ENCODE measurements at regions not wholly inside any gene's neighbourhood (a gene's known extent, or its start where the extent isn't known, plus 50 kb on each side); places are given as distances from the start of the nearest gene placed in this dataset.
"Not testable (repeated sequence)": the region's sequence is repeated elsewhere in the genome, so short reads cannot be mapped to it uniquely, and the experiment has no call there.

DNA sequence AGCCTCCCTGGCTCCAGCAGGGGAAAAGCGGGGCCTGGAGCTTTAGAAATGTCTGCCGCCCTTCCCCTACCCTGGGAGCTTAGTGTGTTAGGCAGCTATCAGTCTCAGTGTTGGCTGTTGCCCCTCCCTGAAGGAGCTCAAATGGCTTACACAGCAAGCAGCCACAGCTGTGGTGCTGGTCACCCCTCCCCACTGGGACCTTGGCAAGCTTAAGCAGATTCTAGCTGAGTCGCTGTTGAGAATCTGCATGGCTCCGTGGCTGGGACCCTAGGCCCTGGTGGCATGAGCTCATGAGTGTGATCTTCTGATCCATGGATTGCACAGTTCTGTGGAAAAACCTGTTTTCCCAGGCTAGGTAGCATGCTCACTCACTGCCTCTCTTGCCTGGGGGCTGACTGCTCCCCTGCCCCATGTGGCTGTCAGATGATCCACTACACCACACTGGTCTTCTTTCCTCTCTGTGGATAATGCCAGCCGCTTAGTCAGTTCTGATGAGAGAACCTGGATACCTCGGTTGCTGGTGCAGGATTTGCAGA lies 714.0 kb downstream of the MAFB start:
- TF ChIP-seq, protein P1, sequence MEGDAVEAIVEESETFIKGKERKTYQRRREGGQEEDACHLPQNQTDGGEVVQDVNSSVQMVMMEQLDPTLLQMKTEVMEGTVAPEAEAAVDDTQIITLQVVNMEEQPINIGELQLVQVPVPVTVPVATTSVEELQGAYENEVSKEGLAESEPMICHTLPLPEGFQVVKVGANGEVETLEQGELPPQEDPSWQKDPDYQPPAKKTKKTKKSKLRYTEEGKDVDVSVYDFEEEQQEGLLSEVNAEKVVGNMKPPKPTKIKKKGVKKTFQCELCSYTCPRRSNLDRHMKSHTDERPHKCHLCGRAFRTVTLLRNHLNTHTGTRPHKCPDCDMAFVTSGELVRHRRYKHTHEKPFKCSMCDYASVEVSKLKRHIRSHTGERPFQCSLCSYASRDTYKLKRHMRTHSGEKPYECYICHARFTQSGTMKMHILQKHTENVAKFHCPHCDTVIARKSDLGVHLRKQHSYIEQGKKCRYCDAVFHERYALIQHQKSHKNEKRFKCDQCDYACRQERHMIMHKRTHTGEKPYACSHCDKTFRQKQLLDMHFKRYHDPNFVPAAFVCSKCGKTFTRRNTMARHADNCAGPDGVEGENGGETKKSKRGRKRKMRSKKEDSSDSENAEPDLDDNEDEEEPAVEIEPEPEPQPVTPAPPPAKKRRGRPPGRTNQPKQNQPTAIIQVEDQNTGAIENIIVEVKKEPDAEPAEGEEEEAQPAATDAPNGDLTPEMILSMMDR (IDR thresholded peaks at IDR 0.05), result no peak
- Histone ChIP-seq H3K9me3 (peaks cover 6% of the 10 kb centered on the region), H3K4me3 (no peak overlapping the region), H3K36me3 (ENCODE audit: low read depth) (no peaks in the 10 kb centered on the region), H3K4me1 (ENCODE audit: low read depth) (no peaks in the 10 kb centered on the region)
- intact Hi-C loops (cut with DNase I, micrococcal nuclease), result no loop called here
- DNase-seq (no peak), ATAC-seq (no peak)

DNA sequence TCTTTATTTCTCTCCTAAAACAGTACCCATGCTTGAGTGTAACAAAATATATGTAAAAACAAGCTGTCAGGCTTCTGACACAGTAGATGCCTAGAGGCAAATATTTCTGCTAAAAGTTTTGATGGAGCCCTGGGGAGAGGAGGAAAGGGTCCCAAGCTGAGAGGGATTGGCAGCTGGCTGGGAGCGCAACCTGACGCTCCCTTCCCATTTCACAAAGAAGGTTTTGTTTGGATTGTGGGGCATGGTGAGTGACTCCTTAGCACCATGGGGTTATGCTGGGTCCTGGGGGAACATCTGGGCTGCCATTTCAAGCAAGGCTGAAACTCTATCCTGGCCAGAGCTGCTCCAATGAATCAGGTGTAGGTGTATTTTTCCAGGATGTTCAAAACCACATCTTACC lies 720.5 kb downstream of the MAFB start:
- Histone ChIP-seq H3K4me3 (no peak overlapping the region), H3K4me1 (ENCODE audit: low read depth) (no peaks in the 10 kb centered on the region), H3K9me3 (peaks cover 4% of the 10 kb centered on the region), H3K36me3 (ENCODE audit: low read depth) (no peaks in the 10 kb centered on the region)
- intact Hi-C loops (cut with DNase I, micrococcal nuclease), result no loop called here
- DNase-seq (no peak), ATAC-seq (no peak)
- TF ChIP-seq, protein P1 (IDR thresholded peaks at IDR 0.05), result no peak

DNA sequence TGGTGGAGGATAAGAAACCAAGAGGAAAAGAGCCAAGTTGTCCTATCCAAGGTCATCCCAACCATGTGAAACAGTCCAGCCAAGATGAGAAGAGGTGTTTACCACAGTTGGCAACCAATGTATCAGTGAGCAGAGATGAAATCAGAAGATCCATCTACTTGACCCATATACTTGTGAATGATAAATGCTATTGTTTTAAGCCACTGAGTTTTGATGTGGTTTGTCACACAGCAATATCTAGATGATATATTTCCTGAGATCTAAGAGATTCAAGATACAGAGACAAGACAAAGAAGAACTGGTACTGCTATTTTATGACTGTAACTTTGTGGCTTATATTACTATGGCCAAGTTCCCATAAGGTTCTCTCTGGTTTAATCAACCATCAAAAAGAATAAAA lies 721.2 kb downstream of the MAFB start:
- TF ChIP-seq, protein P1 (IDR thresholded peaks at IDR 0.05), result no peak
- H3K9me3 ChIP-seq, result peaks cover 4% of the 10 kb centered on the region
- intact Hi-C loops (cut with DNase I, micrococcal nuclease), result no loop called here
- ATAC-seq (no peak), DNase-seq (no peak)
- no peaks in the 10 kb centered on the region for H3K4me1 ChIP-seq (ENCODE audit: low read depth)
- no peak overlapping the region for H3K4me3 ChIP-seq
- H3K36me3 ChIP-seq (ENCODE audit: low read depth), result no peaks in the 10 kb centered on the region

DNA sequence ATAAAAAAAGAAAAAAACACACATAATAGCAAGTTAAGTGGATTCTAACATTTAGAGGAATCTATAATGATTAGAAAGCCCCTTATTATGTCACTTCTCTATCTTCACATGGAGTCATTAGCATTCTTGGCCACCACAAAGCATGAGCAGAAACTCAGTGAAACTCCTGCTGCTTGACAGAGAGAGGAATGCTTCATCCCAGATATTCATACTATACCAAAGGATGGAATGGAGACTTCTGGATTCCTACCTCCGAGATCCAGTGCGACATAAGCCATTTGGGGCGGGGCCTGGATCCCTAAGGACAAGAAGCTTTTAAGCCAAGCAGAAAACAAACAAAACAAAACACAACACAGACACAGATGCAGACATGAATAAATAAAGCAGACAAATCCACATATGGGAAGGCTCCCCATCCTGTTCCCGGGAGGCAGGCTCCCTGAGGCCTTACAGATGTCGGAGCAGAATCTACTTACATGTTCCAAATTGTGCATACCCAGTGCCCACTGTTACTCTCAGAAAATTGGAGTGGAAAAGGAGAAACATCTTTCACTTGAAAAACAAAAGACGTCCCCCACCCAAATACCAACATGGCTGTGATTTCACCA lies 727.3 kb downstream of the MAFB start:
- intact Hi-C loops (cut with DNase I, micrococcal nuclease), result no loop called here
- DNase-seq (no peak), ATAC-seq (no peak)
- H3K4me1 ChIP-seq (ENCODE audit: low read depth), result no peaks in the 10 kb centered on the region
- TF ChIP-seq, protein P1 (IDR thresholded peaks at IDR 0.05), result no peak
- H3K9me3 ChIP-seq, result no peaks in the 10 kb centered on the region
- no peak overlapping the region for H3K4me3 ChIP-seq
- H3K36me3 ChIP-seq (ENCODE audit: low read depth), result no peaks in the 10 kb centered on the region

DNA sequence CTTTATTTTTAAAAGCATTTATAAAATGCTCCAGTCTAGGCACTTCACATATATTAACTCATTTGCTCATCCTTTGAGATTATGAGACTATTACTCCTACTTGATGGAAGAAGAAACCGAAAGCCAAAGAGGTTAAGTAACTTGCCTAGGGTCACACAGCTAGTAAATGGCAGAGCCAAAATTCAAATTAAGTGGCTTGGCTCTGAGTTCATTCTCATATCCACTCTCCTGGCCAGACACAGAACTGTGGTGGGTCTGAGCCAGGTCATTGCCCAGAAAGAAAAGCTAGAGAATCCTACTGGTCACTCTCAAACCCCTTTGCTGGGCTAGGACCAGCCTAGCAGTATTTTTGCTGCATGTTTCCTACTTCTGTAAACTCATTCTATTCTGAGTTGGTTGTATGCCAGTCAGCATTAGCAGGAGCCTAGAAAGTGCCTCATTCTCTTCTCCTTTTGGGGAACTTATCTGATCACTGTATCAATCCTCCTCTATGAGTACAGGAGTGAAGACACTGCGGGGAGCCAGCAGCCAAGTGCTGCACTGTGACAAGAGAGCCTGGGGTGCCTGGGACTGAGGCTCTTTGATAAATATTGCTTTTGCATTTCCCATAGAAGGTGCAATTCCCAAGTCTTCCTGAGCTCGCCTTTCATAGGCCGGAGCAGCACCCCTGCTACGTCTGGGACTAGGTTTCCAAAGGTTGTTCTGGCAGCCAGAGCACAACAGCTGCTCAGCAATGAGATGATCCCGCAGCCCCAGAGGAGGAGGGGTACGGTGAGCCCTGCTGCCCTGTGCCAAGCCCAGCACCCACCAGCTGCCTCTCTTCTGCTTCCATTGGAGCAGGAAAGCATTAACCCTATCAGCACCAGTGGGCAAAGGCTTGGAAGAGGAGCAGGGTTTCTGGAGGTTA lies 728.3 kb downstream of the MAFB start:
- no peak for DNase-seq
- no peaks in the 10 kb centered on the region for H3K9me3 ChIP-seq
- TF ChIP-seq, protein P1 (IDR thresholded peaks at IDR 0.05), result no peak
- no peaks in the 10 kb centered on the region for H3K36me3 ChIP-seq (ENCODE audit: low read depth)
- ATAC-seq, result no peak
- no peaks in the 10 kb centered on the region for H3K4me1 ChIP-seq (ENCODE audit: low read depth)
- intact Hi-C loops (cut with DNase I, micrococcal nuclease), result no loop called here
- H3K4me3 ChIP-seq, result no peak overlapping the region

DNA sequence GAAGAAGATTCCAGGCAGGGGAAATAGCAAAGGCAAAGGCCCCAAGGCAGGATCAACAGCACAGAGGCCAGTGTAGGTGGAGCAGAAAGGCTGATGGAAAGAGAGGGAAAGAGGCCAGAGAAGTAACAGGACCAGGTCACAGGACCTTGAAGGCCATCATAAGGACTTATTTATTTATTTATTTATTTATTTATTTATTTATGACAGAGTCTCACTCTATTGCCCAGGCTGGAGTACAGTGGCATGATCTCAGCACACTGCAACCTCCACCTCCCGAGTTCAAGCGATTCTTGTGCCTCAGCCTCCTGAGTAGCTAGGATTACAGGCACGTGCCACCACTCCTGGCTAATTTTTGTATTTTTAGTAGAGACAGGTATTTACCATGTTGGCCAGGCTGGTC lies 731.1 kb downstream of the MAFB start:
- H3K9me3 ChIP-seq; ATAC-seq; DNase-seq; intact Hi-C loops (cut with DNase I, micrococcal nuclease); H3K4me3 ChIP-seq; H3K4me1 ChIP-seq (ENCODE audit: low read depth); H3K36me3 ChIP-seq (ENCODE audit: low read depth): not testable (repeated sequence)
